ENCODE measurements at regions not wholly inside any gene's neighbourhood (a gene's known extent, or its start where the extent isn't known, plus 50 kb on each side); places are given as distances from the start of the nearest gene placed in this dataset.

DNA sequence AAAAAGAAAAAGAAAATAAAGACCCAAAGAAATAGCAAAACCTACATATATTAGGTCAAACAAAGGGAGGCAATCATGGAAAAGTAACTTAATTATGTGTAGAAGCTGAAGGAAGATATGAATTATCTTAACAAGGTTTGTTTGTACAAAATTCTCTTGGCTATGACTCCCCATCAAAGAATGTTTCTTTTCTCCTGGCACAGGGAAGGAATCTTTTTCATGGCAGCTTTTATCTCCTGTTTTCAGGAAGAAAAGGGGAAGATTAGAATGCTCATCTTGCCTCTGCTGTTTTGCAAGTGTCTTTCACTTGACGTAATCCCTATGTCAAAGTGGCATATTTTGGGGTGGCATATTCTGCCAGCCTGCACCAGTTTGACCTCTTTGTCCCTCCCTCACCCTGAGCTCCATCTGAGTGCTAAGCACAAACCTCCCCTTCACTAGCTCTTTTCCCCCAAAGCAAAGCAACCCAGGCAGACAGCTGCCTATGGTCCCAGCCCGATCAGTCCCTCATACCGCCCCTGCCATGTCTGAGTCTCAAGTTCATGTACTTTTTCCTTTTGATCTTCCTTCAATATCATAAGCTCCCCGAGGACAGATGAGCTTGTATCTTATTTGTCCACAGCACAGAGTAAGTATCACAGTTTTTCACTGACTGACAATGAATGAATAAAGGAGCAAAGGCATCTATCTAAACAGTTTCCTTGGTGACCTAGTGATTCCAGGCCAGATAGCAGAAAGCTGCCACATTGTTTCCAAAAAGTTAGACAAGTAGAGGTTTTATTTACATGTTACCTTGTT, 242.8 kb upstream of the ANKRD55 start:
- TF ChIP-seq, protein P1, sequence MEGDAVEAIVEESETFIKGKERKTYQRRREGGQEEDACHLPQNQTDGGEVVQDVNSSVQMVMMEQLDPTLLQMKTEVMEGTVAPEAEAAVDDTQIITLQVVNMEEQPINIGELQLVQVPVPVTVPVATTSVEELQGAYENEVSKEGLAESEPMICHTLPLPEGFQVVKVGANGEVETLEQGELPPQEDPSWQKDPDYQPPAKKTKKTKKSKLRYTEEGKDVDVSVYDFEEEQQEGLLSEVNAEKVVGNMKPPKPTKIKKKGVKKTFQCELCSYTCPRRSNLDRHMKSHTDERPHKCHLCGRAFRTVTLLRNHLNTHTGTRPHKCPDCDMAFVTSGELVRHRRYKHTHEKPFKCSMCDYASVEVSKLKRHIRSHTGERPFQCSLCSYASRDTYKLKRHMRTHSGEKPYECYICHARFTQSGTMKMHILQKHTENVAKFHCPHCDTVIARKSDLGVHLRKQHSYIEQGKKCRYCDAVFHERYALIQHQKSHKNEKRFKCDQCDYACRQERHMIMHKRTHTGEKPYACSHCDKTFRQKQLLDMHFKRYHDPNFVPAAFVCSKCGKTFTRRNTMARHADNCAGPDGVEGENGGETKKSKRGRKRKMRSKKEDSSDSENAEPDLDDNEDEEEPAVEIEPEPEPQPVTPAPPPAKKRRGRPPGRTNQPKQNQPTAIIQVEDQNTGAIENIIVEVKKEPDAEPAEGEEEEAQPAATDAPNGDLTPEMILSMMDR (conservative IDR thresholded peaks at IDR 0.05) = no peak
- no peak overlapping the region for H3K27ac ChIP-seq

DNA sequence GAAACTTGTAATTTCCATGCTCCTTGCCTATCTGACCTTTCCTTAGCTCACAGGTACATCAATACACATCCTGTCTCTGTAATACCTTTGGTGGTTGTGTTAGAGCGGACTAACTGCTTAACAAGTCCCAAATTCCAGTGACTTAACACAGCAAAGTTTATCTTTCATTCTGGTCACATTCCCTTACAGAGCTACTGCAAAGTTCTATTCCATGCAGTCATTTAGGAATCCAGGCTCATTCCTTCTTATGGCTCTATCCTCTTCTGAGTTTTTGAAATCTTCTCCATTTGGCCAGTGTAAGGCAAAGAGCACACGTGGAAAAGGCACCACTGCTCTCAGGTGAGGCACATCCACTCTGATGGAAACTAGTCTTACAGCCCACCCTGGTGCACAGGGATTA, 238.6 kb upstream of the ANKRD55 start:
- H3K27ac ChIP-seq = no peak overlapping the region
- TF ChIP-seq, protein P1 (conservative IDR thresholded peaks at IDR 0.05) = no peak

DNA sequence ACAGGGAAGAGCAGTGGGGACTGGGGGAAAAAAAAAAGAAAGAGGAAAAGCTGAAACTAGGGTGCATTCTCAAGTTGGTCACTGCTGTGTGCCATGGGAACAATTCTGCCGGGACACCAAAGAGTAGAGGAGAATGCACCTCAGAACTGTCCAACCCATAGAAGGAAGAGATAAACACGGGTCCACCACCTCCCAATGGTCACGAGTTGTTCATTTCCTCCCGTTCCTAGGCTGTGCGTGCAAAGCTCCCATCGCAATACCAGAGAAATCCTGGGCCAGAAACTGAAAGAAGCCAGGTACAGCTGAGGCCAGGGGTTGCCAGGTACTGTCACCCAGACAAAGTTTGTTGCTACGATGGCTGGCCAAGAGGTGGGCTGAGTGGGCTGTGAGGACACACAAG, 236.9 kb upstream of the ANKRD55 start:
- H3K27ac ChIP-seq = no peak overlapping the region
- TF ChIP-seq, protein P1 (conservative IDR thresholded peaks at IDR 0.05) = no peak

DNA sequence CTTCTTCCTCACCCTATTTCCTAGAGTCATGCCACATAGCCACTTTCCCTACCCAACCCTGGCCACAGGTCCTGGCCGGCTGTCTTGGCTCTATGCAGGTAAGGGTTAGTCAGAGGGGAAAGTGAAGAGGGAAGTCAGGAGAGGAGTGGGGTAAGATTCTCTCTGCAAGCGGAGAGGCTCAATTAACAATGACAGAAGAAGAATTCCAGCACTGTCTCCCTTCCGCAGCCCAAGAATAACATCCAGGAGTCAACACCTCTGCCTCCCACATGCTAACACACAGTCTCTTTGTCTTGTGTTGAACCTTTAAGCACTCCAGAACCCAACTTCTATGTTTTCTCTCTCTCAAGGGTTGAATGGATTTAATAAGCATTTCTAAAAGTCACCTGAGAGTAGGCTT, 235.1 kb upstream of the ANKRD55 start:
- TF ChIP-seq, protein P1 (conservative IDR thresholded peaks at IDR 0.05) = no peak
- no peak overlapping the region for H3K27ac ChIP-seq

DNA sequence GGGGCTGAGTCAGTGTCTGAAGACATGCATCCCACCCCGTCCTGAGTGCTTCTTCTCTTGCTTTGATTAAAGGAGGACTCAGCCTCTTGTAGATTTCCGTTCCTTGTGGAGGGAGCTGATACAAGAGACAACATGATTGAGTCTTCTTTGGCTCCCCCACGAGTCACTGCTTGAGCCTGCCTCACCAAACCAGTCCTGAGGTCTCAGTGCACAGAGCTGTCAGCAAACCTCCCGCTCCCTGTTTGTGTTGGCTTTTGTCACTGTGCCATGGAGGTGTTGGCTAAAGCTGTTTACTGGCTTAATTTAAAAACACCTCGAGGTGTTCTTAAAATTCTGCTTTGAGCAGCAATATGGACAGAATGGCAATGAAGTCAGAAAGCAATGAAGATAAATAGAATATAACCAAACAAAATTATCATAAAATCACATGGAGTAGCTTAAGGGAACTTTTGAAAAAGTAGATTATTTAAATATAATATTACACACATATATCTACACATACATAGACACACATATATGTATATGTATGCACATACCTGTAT, 234.1 kb upstream of the ANKRD55 start:
- TF ChIP-seq, protein P1 (conservative IDR thresholded peaks at IDR 0.05) = no peak
- no peak overlapping the region for H3K27ac ChIP-seq

DNA sequence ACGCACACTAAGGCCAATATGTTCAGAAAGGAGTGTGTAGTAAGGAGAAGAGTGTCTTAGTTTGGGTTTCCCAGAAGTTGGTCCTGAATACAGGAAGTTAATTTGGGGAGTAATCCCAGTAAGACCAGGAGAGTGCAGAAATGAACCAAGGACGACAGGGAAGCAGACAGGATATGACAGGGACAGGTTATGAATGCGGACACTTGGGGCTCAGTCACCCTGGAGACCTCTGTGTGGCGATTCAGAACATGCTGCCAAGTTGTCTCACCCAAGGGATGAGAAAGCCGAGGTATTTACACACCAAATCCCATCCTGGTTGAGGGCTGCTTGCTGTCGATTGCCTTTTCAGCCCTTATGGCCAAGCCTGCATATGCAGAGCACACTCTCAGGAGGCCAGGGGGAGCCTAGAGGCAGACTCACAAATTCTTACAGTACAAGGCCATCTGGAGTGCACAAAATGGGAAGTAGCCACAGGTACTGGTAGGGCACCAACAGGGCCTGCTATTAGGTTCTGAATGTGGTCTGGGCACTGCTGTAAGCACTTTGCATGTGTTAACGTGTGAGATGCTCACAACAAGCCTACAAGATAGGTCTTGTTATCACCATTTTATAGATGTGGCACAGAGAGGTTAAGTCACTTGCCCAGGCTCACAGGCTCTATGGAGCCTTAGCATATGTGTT, 233.1 kb upstream of the ANKRD55 start:
- no peak overlapping the region for H3K27ac ChIP-seq
- TF ChIP-seq, protein P1 (conservative IDR thresholded peaks at IDR 0.05) = no peak

DNA sequence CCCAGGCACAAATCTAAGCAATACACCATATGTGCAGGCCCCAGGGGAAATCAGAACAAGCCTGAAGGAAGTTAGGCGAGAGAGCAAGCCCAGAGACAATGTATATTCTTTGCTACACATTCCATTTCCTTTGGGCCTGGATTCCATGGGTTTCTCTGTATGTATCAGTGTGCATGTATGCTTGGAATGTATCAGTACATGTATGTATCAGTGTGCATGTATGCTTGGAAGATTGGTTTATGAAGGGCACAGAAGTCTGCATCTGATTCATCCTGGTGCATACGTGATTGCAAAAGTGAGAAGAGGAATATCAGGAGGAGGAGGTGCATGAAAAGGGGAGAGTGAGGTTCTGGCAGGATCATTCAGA, 232.6 kb upstream of the ANKRD55 start:
- TF ChIP-seq, protein P1 (conservative IDR thresholded peaks at IDR 0.05) = no peak
- H3K27ac ChIP-seq = no peak overlapping the region
